ENCODE measurements at regions not wholly inside any gene's neighbourhood (a gene's known extent, or its start where the extent isn't known, plus 50 kb on each side); places are given as distances from the start of the nearest gene placed in this dataset.

- Mint-ChIP-seq H3K4me3 (ENCODE audit: unreplicated experiment) (no peak overlapping the region), H3K4me1 (ENCODE audit: unreplicated experiment) (no peaks in the 10 kb centered on the region), H3K9me3 (ENCODE audit: unreplicated experiment) (peaks cover 51% of the 10 kb centered on the region), H3K27ac (ENCODE audit: unreplicated experiment) (no peak overlapping the region), H3K27me3 (ENCODE audit: unreplicated experiment) (no peaks in the 10 kb centered on the region), H3K36me3 (ENCODE audit: unreplicated experiment) (no peaks in the 10 kb centered on the region)
- no peak for TF ChIP-seq CTCF (IDR thresholded peaks at IDR 0.05)
- DNase-seq (ENCODE audit: extremely low spot score, unreplicated experiment), result no peak
Measured at GRCh38 chr14:106218174-106218573, 691.8 kb downstream of the TMEM121 start.

DNA sequence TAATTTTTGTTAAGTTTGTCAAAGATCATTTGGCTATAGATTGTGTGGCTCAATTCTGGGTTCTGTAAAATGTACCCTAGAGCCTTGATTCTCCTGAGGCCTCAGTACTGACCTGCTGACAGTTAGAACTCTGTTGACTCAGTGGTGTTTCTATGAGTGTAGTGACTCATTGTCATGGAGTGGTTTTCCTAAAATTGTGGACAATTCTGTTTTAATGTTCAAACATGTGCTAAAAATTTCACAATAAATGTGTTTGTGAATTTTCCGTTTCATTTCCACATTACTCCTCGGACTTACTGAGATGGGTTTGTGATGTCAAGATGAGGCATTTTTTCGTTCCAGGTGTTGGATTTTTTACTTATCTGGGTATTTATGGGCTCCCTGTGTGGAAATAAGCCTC is 695.9 kb downstream of the TMEM121 start:
- no peak overlapping the region for H3K4me3 Mint-ChIP-seq (ENCODE audit: unreplicated experiment)
- no peak for TF ChIP-seq CTCF (IDR thresholded peaks at IDR 0.05)
- H3K36me3 Mint-ChIP-seq (ENCODE audit: unreplicated experiment), result peaks cover 2% of the 10 kb centered on the region
- DNase-seq (ENCODE audit: extremely low spot score, unreplicated experiment), result no peak
- no peaks in the 10 kb centered on the region for H3K4me1 Mint-ChIP-seq (ENCODE audit: unreplicated experiment)
- H3K27ac Mint-ChIP-seq (ENCODE audit: unreplicated experiment), result no peak overlapping the region
- H3K27me3 Mint-ChIP-seq (ENCODE audit: unreplicated experiment), result no peaks in the 10 kb centered on the region
- H3K9me3 Mint-ChIP-seq (ENCODE audit: unreplicated experiment), result peaks cover 61% of the 10 kb centered on the region

DNA sequence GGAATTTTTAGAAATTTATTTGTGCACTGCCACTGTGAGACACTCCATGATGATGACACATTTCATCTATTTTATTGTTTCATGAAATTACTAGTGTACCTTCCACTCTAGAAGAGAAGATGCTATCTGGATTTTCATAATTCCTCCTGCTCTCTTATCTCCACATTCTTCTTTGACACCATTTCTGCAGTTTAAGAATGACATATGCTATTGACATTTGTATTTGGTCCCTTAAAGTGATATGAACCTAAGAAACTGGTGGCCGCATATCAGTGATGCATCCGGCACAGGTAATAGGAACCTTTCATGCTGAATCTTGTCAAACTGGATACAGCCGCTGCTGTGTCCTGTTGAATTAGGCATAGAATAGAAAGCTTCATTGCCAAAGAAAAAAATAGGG is 696.3 kb downstream of the TMEM121 start:
- H3K36me3 Mint-ChIP-seq (ENCODE audit: unreplicated experiment), result peaks cover 2% of the 10 kb centered on the region
- no peaks in the 10 kb centered on the region for H3K4me1 Mint-ChIP-seq (ENCODE audit: unreplicated experiment)
- H3K27me3 Mint-ChIP-seq (ENCODE audit: unreplicated experiment), result no peaks in the 10 kb centered on the region
- H3K9me3 Mint-ChIP-seq (ENCODE audit: unreplicated experiment), result peaks cover 61% of the 10 kb centered on the region
- no peak for TF ChIP-seq CTCF (IDR thresholded peaks at IDR 0.05)
- H3K27ac Mint-ChIP-seq (ENCODE audit: unreplicated experiment), result no peak overlapping the region
- H3K4me3 Mint-ChIP-seq (ENCODE audit: unreplicated experiment), result no peak overlapping the region
- DNase-seq (ENCODE audit: extremely low spot score, unreplicated experiment), result no peak

DNA sequence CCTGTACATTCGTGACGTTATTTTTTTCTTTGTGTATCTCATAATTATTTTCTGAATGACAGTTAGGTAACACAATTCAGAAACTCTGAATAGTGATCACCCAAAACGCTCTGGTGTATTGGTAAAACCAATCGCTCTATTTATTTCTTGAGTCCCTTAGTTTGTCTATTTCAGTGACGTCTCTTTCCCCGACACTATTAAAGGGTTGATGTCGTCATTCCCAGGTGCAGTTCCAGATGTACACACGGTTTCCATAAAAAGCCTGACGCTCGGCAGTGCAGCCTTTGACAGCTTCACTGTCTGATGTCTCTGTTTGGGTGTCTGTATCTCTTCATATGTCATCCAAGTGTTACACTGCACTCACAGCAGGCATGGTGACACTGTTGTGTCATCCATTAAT is 701.4 kb downstream of the TMEM121 start:
- Mint-ChIP-seq H3K4me3 (ENCODE audit: unreplicated experiment) (no peak overlapping the region), H3K27me3 (ENCODE audit: unreplicated experiment) (no peaks in the 10 kb centered on the region), H3K36me3 (ENCODE audit: unreplicated experiment) (peaks cover 2% of the 10 kb centered on the region), H3K4me1 (ENCODE audit: unreplicated experiment) (no peaks in the 10 kb centered on the region), H3K27ac (ENCODE audit: unreplicated experiment) (no peak overlapping the region), H3K9me3 (ENCODE audit: unreplicated experiment) (peaks cover 65% of the 10 kb centered on the region)
- no peak for TF ChIP-seq CTCF (IDR thresholded peaks at IDR 0.05)
- DNase-seq (ENCODE audit: extremely low spot score, unreplicated experiment), result no peak

GRCh38 chr14:106228541-106229158 is 702.3 kb downstream of the TMEM121 start:
- H3K36me3 Mint-ChIP-seq (ENCODE audit: unreplicated experiment), result peaks cover 2% of the 10 kb centered on the region
- H3K27ac Mint-ChIP-seq (ENCODE audit: unreplicated experiment), result no peak overlapping the region
- no peak overlapping the region for H3K4me3 Mint-ChIP-seq (ENCODE audit: unreplicated experiment)
- no peak for TF ChIP-seq CTCF (IDR thresholded peaks at IDR 0.05)
- peaks cover 68% of the 10 kb centered on the region for H3K9me3 Mint-ChIP-seq (ENCODE audit: unreplicated experiment)
- no peaks in the 10 kb centered on the region for H3K27me3 Mint-ChIP-seq (ENCODE audit: unreplicated experiment)
- DNase-seq (ENCODE audit: extremely low spot score, unreplicated experiment), result no peak
- H3K4me1 Mint-ChIP-seq (ENCODE audit: unreplicated experiment), result no peaks in the 10 kb centered on the region

Data from osteocyte (in vitro differentiated cells).